ENCODE measurements at regions not wholly inside any gene's neighbourhood (a gene's known extent, or its start where the extent isn't known, plus 50 kb on each side); places are given as distances from the start of the nearest gene placed in this dataset.

- no peak for TF ChIP-seq GATA2 (IDR thresholded peaks at IDR 0.05; ENCODE audit: low read depth, low read length)
- TF ChIP-seq GATA3 (IDR thresholded peaks at IDR 0.05; ENCODE audit: low read depth, low read length) = no peak
Measured at GRCh38 chr5:54774281-54775170, 210.9 kb downstream of the ESM1 start.
